ENCODE measurements at regions not wholly inside any gene's neighbourhood (a gene's known extent, or its start where the extent isn't known, plus 50 kb on each side); places are given as distances from the start of the nearest gene placed in this dataset.

GRCh38 chr4:12861422-12861821 is 622.7 kb downstream of the RAB28 start:
- no peak for DNase-seq (ENCODE audit: low spot score)
- in situ Hi-C loops (cut with MboI; ENCODE audit: low pct_unique_long_range_greater_than_20kb, low sequenced_read_pairs, unreplicated experiment), result no loop called here
- no peak for TF ChIP-seq CTCF (IDR thresholded peaks at IDR 0.05; ENCODE audit: extremely low read depth, insufficient read depth, missing control alignments)

- DNase-seq (ENCODE audit: low spot score), result peak; percentile 30
- in situ Hi-C loops (cut with MboI; ENCODE audit: low pct_unique_long_range_greater_than_20kb, low sequenced_read_pairs, unreplicated experiment), result loop anchor here (5.0 kb wide), 1 partner anchor 690 kb away; the partner anchor contains the start of gene NKX3-2
- TF ChIP-seq CTCF (IDR thresholded peaks at IDR 0.05; ENCODE audit: extremely low read depth, insufficient read depth, missing control alignments), result peak; percentile 55
Measured at GRCh38 chr4:12852338-12853307, 631.5 kb downstream of the RAB28 start.

- no peak for TF ChIP-seq CTCF (IDR thresholded peaks at IDR 0.05; ENCODE audit: extremely low read depth, insufficient read depth, missing control alignments)
- in situ Hi-C loops (cut with MboI; ENCODE audit: low pct_unique_long_range_greater_than_20kb, low sequenced_read_pairs, unreplicated experiment), result no loop called here
- DNase-seq (ENCODE audit: low spot score), result no peak
Measured at GRCh38 chr4:12846368-12846767, 637.8 kb downstream of the RAB28 start.

- no peak for TF ChIP-seq CTCF (IDR thresholded peaks at IDR 0.05; ENCODE audit: extremely low read depth, insufficient read depth, missing control alignments)
- in situ Hi-C loops (cut with MboI; ENCODE audit: low pct_unique_long_range_greater_than_20kb, low sequenced_read_pairs, unreplicated experiment), result no loop called here
- DNase-seq (ENCODE audit: low spot score), result no peak
Measured at GRCh38 chr4:12844141-12844540, 640.0 kb downstream of the RAB28 start.

- in situ Hi-C loops (cut with MboI; ENCODE audit: low pct_unique_long_range_greater_than_20kb, low sequenced_read_pairs, unreplicated experiment), result no loop called here
Measured at GRCh38 chr4:12827966-12828365, 656.2 kb downstream of the RAB28 start.

GRCh38 chr4:12791536-12791935 is 692.6 kb downstream of the RAB28 start:
- DNase-seq (ENCODE audit: low spot score), result no peak
- in situ Hi-C loops (cut with MboI; ENCODE audit: low pct_unique_long_range_greater_than_20kb, low sequenced_read_pairs, unreplicated experiment), result no loop called here
- no peak for TF ChIP-seq CTCF (IDR thresholded peaks at IDR 0.05; ENCODE audit: extremely low read depth, insufficient read depth, missing control alignments)

More at GRCh38 chr4:12827966-12828365, 656.2 kb downstream of the RAB28 start:
- DNase-seq (ENCODE audit: low spot score), result no peak
- TF ChIP-seq CTCF (IDR thresholded peaks at IDR 0.05; ENCODE audit: extremely low read depth, insufficient read depth, missing control alignments), result no peak

Data from GM13977 (cell line).